Neural cell (in vitro differentiated cells): ENCODE measurements at regions not wholly inside any gene's neighbourhood (a gene's known extent, or its start where the extent isn't known, plus 50 kb on each side); places are given as distances from the start of the nearest gene placed in this dataset.
"Not testable (repeated sequence)": the region's sequence is repeated elsewhere in the genome, so short reads cannot be mapped to it uniquely, and the experiment has no call there.

Source experiments
- EP300 ChIP-seq: fragments of 450-650 bp; conservative IDR thresholded peaks from 2 replicates; pipeline ENCODE4 v1.6.1; 2014; ENCODE audit warnings: antibody characterized with exemption, mild to moderate bottlenecking, moderate library complexity; ENCODE audit not compliant: poor library complexity, severe bottlenecking
- MXI1 ChIP-seq: fragments of 450-650 bp; conservative IDR thresholded peaks from 2 replicates; pipeline ENCODE4 v1.6.1; 2014; ENCODE audit warnings: antibody characterized with exemption, mild to moderate bottlenecking; ENCODE audit not compliant: poor library complexity, severe bottlenecking
- POLR2AphosphoS5 ChIP-seq: IDR thresholded peaks from 2 replicates; pipeline ENCODE4 v1.6.1; 2012
- RAD21 ChIP-seq: fragments of 450-650 bp; conservative IDR thresholded peaks from 2 replicates; pipeline ENCODE4 v1.6.1; 2014; ENCODE audit warnings: antibody characterized with exemption, mild to moderate bottlenecking, moderate library complexity
- TF ChIP-seq, protein P1 (sequence below): fragments of 450-650 bp; IDR thresholded peaks from 2 replicates; pipeline ENCODE4 v1.5.1; 2014; ENCODE audit warnings: antibody characterized with exemption, mild to moderate bottlenecking, moderate library complexity; ENCODE audit not compliant: poor library complexity, severe bottlenecking

DNA sequence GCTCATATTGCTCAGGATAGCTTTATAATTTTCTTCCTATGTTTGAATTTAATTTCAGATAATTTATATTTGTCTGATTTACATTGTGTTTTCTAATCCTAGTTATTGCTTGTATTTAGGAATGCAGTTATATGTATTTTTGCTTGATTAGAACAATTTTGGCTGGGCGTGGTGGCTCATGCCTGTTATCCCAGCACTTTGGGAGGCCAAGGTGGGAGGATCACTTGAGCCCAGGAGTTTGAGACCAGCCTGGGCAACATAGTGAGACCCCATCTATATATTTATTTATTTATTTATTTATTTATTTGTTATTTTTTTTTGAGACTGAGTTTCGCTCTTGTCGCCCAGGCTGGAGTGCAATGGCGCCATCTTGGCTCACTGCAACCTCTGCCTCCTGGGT lies 73.9 kb downstream of the KPNA2 start:
- not testable (repeated sequence) for TF ChIP-seq EP300, POLR2AphosphoS5, RAD21, MXI1
- TF ChIP-seq, protein P1, sequence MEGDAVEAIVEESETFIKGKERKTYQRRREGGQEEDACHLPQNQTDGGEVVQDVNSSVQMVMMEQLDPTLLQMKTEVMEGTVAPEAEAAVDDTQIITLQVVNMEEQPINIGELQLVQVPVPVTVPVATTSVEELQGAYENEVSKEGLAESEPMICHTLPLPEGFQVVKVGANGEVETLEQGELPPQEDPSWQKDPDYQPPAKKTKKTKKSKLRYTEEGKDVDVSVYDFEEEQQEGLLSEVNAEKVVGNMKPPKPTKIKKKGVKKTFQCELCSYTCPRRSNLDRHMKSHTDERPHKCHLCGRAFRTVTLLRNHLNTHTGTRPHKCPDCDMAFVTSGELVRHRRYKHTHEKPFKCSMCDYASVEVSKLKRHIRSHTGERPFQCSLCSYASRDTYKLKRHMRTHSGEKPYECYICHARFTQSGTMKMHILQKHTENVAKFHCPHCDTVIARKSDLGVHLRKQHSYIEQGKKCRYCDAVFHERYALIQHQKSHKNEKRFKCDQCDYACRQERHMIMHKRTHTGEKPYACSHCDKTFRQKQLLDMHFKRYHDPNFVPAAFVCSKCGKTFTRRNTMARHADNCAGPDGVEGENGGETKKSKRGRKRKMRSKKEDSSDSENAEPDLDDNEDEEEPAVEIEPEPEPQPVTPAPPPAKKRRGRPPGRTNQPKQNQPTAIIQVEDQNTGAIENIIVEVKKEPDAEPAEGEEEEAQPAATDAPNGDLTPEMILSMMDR = not testable (repeated sequence)
